Esophagus squamous epithelium (tissue), 4 donors: ENCODE measurements at regions not wholly inside any gene's neighbourhood (a gene's known extent, or its start where the extent isn't known, plus 50 kb on each side); places are given as distances from the start of the nearest gene placed in this dataset.

ENCODE experiments used
- POLR2A ChIP-seq, 4 donors: fragments of 450-650 bp; IDR thresholded peaks; one replicate each; pipeline ENCODE4 v1.6.1; 2017; ENCODE audit warnings: antibody characterized with exemption in 4 of 4, mild to moderate bottlenecking in 4 of 4, moderate library complexity in 3 of 4
- TF ChIP-seq, protein P1 (sequence below), 6 experiments: fragments of 450-650 bp in 4 of 6; fragments of 200-600 bp in 2 of 6; sonication (generic) in 2 of 6; IDR thresholded peaks; one replicate each; pipeline ENCODE4 v1.5.1; 2016 to 2019; ENCODE audit warnings: antibody characterized with exemption in 6 of 6, mild to moderate bottlenecking in 4 of 6, moderate library complexity in 4 of 6

- TF ChIP-seq, protein P1, sequence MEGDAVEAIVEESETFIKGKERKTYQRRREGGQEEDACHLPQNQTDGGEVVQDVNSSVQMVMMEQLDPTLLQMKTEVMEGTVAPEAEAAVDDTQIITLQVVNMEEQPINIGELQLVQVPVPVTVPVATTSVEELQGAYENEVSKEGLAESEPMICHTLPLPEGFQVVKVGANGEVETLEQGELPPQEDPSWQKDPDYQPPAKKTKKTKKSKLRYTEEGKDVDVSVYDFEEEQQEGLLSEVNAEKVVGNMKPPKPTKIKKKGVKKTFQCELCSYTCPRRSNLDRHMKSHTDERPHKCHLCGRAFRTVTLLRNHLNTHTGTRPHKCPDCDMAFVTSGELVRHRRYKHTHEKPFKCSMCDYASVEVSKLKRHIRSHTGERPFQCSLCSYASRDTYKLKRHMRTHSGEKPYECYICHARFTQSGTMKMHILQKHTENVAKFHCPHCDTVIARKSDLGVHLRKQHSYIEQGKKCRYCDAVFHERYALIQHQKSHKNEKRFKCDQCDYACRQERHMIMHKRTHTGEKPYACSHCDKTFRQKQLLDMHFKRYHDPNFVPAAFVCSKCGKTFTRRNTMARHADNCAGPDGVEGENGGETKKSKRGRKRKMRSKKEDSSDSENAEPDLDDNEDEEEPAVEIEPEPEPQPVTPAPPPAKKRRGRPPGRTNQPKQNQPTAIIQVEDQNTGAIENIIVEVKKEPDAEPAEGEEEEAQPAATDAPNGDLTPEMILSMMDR (IDR thresholded peaks at IDR 0.05), result no peak
- no peak for TF ChIP-seq POLR2A (IDR thresholded peaks at IDR 0.05)
These were observed 600.2 kb downstream of the NYAP2 start for GRCh38 chr2:225999692-226000091.
